Endodermal cell (in vitro differentiated cells): ENCODE measurements at regions not wholly inside any gene's neighbourhood (a gene's known extent, or its start where the extent isn't known, plus 50 kb on each side); places are given as distances from the start of the nearest gene placed in this dataset.

Experiments
- DNase-seq: peaks from one replicate; pipeline ENCODE4 v3.0.0-alpha.2; 2017
- H3K27ac ChIP-seq: 2 replicates; pipeline ENCODE4 v1.5.1; 2013; ENCODE audit warnings: mild to moderate bottlenecking, low read depth, low read length, moderate library complexity
- H3K27me3 ChIP-seq: 2 replicates; pipeline ENCODE4 v1.6.1; 2013; ENCODE audit warnings: mild to moderate bottlenecking, low read length, moderate library complexity; ENCODE audit not compliant: insufficient read depth, control insufficient read depth, poor library complexity, severe bottlenecking
- H3K36me3 ChIP-seq: 2 replicates; pipeline ENCODE4 v1.7.0; 2013; ENCODE audit warnings: mild to moderate bottlenecking, low read length, moderate library complexity; ENCODE audit not compliant: control insufficient read depth, insufficient read depth
- H3K4me1 ChIP-seq: one replicate; pipeline ENCODE4 v1.7.0; 2013; ENCODE audit warnings: low read length; ENCODE audit not compliant: control insufficient read depth, insufficient read depth
- H3K4me3 ChIP-seq: 2 replicates; pipeline ENCODE4 v1.5.1; 2013; ENCODE audit warnings: mild to moderate bottlenecking, low read length, moderate library complexity
- H3K9ac ChIP-seq: 2 replicates; pipeline ENCODE4 v1.6.1; 2013; ENCODE audit warnings: mild to moderate bottlenecking, low read length, moderate library complexity; ENCODE audit not compliant: poor library complexity, severe bottlenecking; ENCODE audit errors: extremely low read depth
- H3K9me3 ChIP-seq: 2 replicates; pipeline ENCODE4 v1.6.1; 2013; ENCODE audit warnings: mild to moderate bottlenecking, low read length, moderate library complexity; ENCODE audit not compliant: control insufficient read depth
- H3K27ac Mint-ChIP-seq: 2 replicates; pipeline ENCODE4 v1.8.0; 2020; ENCODE audit warnings: mixed read lengths
- H3K27me3 Mint-ChIP-seq: 2 replicates; pipeline ENCODE4 v1.8.0; 2021; ENCODE audit warnings: mild to moderate bottlenecking, mixed read lengths; ENCODE audit not compliant: insufficient read depth
- H3K36me3 Mint-ChIP-seq: 2 replicates; pipeline ENCODE4 v1.8.0; 2020; ENCODE audit warnings: low read depth, mixed read lengths
- H3K4me1 Mint-ChIP-seq: 2 replicates; pipeline ENCODE4 v1.8.0; 2020; ENCODE audit warnings: mixed read lengths
- H3K4me3 Mint-ChIP-seq: 2 replicates; pipeline ENCODE4 v1.8.0; 2020; ENCODE audit warnings: mild to moderate bottlenecking, moderate library complexity, mixed read lengths
- H3K9me3 Mint-ChIP-seq: 2 replicates; pipeline ENCODE4 v1.8.0; 2020; ENCODE audit warnings: mild to moderate bottlenecking, mixed read lengths
- CTCF ChIP-seq: fragments of 200-600 bp; sonication (generic); conservative IDR thresholded peaks from 2 replicates; pipeline ENCODE4 v1.5.0; 2021; ENCODE audit warnings: antibody characterized with exemption, mild to moderate bottlenecking
- WGBS, 2 experiments: methylation state at CpG; one replicate each; pipeline versions ENCODE4 v1.1.5 to v1.1.7; 2013; ENCODE audit warnings: missing lambda C conversion rate in 2 of 2, mixed read lengths in 1 of 2; ENCODE audit not compliant: insufficient coverage in 1 of 2, insufficient read length in 1 of 2; 5-methylcytosine and 5-hydroxymethylcytosine counted together

GRCh38 chr10:34049469-34049868 lies 715.0 kb upstream of the NRP1 start:
- peaks cover 4% of the 10 kb centered on the region for H3K9me3 ChIP-seq
- H3K27ac Mint-ChIP-seq: no peak overlapping the region
- DNase-seq: no peak
- no peak overlapping the region for H3K4me3 ChIP-seq
- TF ChIP-seq CTCF: no peak
- no peak overlapping the region for H3K4me3 Mint-ChIP-seq
- H3K4me1 Mint-ChIP-seq: peaks cover 14% of the 10 kb centered on the region
- no peak overlapping the region for H3K27ac ChIP-seq
- no peaks in the 10 kb centered on the region for H3K27me3 ChIP-seq
- H3K36me3 ChIP-seq: no peaks in the 10 kb centered on the region
- no peaks in the 10 kb centered on the region for H3K36me3 Mint-ChIP-seq
- no peak overlapping the region for H3K9ac ChIP-seq
- H3K9me3 Mint-ChIP-seq: peaks cover 19% of the 10 kb centered on the region
- WGBS, 2 experiments: 83 to 90% methylated on average over 1 to 3 of the region's 3 CpGs
- H3K4me1 ChIP-seq: peaks cover 22% of the 10 kb centered on the region
- peaks cover 2% of the 10 kb centered on the region for H3K27me3 Mint-ChIP-seq

GRCh38 chr10:34047389-34047788 lies 712.9 kb upstream of the NRP1 start:
- TF ChIP-seq CTCF: no peak
- no peak for DNase-seq

GRCh38 chr10:34046506-34047034 lies 712.1 kb upstream of the NRP1 start:
- Histone ChIP-seq H3K36me3 (no peaks in the 10 kb centered on the region), H3K9me3 (no peaks in the 10 kb centered on the region), H3K4me1 (peaks cover 22% of the 10 kb centered on the region), H3K4me3 (peak overlapping the region; percentile 31), H3K27ac (peak overlapping the region; percentile 50), H3K9ac (no peak overlapping the region), H3K27me3 (no peaks in the 10 kb centered on the region)
- no peak for TF ChIP-seq CTCF
- H3K27ac Mint-ChIP-seq: no peak overlapping the region
- peaks cover 5% of the 10 kb centered on the region for H3K9me3 Mint-ChIP-seq
- 93 to 96% methylated on average over 3 to 9 of the region's 9 CpGs for WGBS, 2 experiments
- no peak for DNase-seq
- H3K4me1 Mint-ChIP-seq: peaks cover 14% of the 10 kb centered on the region
- peaks cover 2% of the 10 kb centered on the region for H3K27me3 Mint-ChIP-seq
- no peaks in the 10 kb centered on the region for H3K36me3 Mint-ChIP-seq
- peak overlapping the region; percentile 13 for H3K4me3 Mint-ChIP-seq

More at GRCh38 chr10:34047389-34047788, 712.9 kb upstream of the NRP1 start:
- Histone ChIP-seq H3K9me3 (peaks cover 3% of the 10 kb centered on the region), H3K27ac (no peak overlapping the region), H3K4me1 (peaks cover 22% of the 10 kb centered on the region), H3K9ac (no peak overlapping the region), H3K4me3 (no peak overlapping the region), H3K27me3 (no peaks in the 10 kb centered on the region), H3K36me3 (no peaks in the 10 kb centered on the region)
- 95 to 98% methylated on average over 6 to 7 of the region's 7 CpGs for WGBS, 2 experiments
- peak overlapping the region; percentile 13 for H3K4me3 Mint-ChIP-seq
- no peak overlapping the region for H3K27ac Mint-ChIP-seq
- peaks cover 2% of the 10 kb centered on the region for H3K27me3 Mint-ChIP-seq
- H3K9me3 Mint-ChIP-seq: peaks cover 10% of the 10 kb centered on the region
- no peaks in the 10 kb centered on the region for H3K36me3 Mint-ChIP-seq
- peaks cover 14% of the 10 kb centered on the region for H3K4me1 Mint-ChIP-seq
